HG02763 (cell line): ENCODE measurements at regions not wholly inside any gene's neighbourhood (a gene's known extent, or its start where the extent isn't known, plus 50 kb on each side); places are given as distances from the start of the nearest gene placed in this dataset.
"Not testable (repeated sequence)": the region's sequence is repeated elsewhere in the genome, so short reads cannot be mapped to it uniquely, and the experiment has no call there.

ENCODE experiments used
- ATAC-seq: cut with Tn5 transposase; IDR thresholded peaks from one replicate; pipeline ENCODE4 v1.9.1; 2021; ENCODE audit warnings: mild to moderate bottlenecking, moderate library complexity; ENCODE audit not compliant: unreplicated experiment

DNA sequence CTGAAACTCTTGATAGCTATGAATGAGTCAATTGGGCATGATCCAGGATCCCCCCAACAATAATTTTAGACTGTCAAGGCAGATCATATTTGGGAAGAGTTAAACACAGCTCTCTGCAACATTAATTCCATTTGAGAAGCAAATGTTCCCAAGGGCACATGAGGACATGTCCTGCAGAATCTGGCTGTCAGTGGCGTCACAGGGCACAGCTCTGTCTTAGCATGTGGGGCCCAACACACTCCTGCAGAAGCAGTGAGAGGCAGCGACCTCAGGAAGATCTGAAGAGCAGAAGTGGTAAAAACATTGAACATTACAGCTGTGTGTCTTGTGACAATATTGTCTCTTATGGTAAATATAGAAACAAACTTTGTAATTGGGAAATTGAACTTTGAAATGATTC, 197.1 kb upstream of the PBX1 start:
- ATAC-seq = no peak

DNA sequence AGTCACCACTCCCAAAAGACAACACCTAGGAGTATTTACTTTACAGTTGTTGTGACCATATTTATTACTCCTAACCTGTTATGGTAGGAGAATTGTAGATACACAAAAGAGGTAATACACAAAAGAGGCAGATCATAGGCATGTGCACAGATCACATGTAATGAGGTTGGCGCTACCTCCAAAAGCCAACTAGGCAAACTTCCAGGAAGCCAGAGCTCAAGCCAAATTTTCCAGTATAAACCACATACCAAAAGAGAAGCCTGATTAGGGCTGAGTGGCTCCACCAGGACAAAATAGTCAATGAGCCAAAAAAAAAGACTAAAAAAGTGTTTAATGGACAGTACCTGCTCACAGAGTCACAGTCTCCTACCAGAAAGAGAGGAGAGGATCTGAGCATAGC, 195.0 kb upstream of the PBX1 start:
- no peak for ATAC-seq

GRCh38 chr1:164366014-164366413, 193.0 kb upstream of the PBX1 start:
- no peak for ATAC-seq

DNA sequence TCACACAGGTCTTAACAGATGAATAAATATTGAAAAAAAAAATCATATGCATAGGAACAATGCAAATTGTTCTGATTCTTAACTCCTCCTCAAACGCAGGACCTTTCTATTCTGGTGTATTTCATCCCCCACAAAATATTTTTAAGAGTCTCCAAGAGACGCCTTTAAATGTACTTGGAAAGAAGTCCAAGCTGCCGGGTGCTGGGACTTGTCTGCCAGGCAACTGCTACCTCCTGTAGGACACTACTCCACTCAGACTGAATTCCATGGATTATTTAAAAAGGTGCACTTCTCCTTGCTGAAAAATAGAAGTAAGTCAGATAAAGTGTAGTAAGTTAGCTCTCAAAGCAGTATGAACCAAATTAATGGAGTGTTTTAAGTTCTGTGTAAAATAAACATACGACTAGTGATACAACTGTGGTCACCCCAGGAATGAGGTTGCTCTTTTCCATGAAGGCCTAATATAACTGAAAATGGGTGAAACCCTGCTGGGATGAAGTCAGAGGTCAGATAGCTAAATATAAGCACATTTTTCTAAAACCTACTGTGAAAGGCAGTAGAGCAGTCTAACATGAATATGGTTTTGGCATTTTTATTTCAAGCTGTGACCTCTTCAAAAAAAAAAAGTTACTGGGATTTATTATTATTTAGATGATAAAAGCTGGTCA, 189.2 kb upstream of the PBX1 start:
- ATAC-seq = no peak

- no peak for ATAC-seq
Measured at GRCh38 chr1:164380893-164381292, 178.1 kb upstream of the PBX1 start.

DNA sequence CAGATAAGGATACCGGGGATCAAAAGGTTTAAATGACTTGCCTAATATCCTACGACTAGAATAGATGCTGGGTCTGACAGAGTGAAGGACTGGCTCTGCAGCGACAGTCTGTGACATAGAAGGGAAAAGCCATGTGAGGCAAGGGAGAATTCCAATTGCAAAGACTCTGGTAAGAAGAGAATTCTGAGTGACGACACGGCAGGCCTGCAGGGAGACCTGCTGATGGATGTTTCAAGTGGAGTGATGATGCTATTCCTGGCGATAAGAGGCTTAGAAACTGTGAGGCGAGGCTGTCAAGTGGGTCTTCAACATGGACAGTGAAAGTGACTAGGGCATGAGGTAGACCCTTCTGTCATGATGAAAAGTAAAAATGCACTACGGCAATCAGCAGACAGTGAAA, 176.6 kb upstream of the PBX1 start:
- ATAC-seq = no peak

DNA sequence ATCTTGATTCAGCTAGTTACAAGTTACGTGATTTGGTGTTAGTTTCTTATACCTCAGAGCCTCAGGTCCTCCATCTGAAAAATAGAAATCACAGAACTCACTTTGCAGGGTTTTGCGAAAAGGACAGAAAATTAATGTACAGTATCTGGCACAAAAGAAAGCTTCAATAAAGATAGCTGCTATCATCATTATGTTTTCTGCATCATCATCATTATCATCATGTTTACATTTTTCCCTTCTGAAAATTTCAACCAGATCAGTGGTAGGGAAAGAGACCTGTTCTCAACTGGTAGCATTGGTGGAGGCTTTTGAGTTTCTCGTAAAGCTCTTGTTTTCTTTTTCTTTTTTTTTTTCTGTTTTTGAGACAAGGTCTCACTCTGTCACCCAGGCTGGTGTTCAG, 174.7 kb upstream of the PBX1 start:
- ATAC-seq = no peak

DNA sequence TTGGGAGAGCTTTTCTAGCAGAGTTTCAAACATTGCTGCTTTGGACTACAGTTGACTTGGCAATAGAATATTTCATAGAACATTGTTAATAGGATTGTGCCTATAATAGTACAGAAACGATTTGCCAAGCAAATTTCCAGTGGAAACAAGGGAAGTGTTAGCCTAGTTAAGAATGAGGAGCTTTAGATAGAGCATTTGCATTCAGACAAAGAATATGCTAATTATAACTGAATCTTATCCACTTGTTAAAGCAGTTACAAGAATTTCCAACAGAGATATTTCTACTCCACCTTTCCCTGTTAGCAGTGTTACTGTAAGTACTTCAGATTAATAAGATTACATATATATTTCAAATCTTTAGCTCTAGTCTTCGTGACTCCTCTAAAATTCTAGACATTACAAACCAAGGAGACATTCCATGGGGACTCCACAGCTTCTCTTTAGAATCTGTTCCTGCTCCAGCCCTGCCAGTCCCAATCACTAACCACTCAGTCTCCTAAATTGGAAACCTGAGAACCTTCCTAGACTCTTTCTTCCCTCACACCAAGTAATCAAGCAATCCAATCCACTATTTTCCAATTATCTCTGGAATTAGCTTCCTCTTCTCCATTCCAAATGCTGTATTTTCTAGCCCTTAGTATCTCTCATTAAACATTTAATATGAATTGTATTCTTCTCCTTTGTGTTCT, 141.8 kb upstream of the PBX1 start:
- no peak for ATAC-seq

DNA sequence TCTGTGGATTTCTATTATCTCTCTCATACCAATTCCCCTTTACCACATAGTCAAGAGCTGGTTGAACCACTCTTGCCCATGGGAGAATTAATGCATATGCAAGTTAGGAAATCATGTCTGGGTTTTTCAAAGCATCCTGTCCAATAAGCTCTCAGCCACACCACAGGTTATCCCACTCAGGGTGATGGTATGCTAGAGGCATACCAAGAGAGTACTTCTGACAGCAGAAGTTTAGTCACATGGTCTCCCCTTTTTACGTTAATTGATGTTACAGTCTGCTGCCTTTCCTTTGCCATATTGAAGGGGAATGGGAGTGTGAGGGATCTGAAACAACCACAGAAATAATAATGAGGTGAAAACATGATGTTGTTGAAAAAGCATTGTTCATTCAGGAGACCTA, 135.8 kb upstream of the PBX1 start:
- no peak for ATAC-seq

DNA sequence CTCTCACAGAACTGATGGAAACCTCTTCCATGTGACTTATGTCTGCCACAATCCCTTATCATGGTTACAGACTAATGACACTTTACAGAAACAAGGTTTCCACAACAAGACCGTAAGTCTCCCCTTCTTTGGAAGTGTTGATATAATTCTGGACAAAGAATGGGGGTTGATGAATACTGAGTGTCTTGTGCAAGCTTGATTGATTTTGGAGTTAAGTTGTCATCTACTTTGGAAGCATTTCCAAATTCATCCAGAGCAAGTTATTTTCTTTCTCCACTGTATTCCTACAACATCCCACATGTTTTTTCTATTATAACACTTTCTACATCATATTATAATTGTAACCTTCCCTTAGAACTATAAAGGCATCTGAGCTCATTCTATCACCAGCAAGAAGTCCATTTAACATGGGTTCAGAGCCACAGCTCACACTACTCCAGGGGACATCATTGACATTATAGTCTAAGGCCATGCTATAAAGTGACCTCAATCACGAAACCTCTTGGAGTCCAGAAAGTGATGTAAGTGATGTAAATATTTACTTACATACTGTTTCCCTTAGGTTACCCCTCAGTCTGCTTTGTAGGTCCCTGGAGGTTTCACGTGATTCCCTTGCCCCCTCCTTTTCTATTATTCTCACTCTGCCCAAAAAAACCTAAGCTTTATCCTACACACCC, 125.7 kb upstream of the PBX1 start:
- ATAC-seq = no peak

- ATAC-seq = no peak
Measured at GRCh38 chr1:164433818-164434170, 125.2 kb upstream of the PBX1 start.

- ATAC-seq = no peak
Measured at GRCh38 chr1:164440232-164440631, 118.8 kb upstream of the PBX1 start.

- no peak for ATAC-seq
Measured at GRCh38 chr1:164443166-164443565, 115.8 kb upstream of the PBX1 start.

GRCh38 chr1:164443836-164444235, 115.1 kb upstream of the PBX1 start:
- ATAC-seq = no peak

DNA sequence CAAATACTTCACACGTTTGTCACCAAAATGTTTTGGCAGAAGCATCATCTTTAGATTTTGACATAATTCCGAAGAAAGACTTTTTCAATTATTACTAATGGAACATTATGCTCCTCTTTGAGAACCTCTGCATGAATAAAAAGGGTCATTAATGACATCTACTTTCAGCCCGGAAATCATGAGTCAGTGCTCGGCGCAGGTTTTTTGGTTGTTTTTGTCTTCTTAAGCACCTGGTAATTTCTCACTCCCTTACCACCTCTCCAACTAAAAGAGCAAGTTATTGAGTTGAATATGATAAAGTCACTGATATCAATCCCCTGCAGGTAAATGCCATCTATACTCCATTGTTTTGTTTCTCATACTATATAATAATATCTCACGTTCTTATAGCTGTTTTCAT, 113.0 kb upstream of the PBX1 start:
- no peak for ATAC-seq

GRCh38 chr1:164452549-164452948, 106.4 kb upstream of the PBX1 start:
- ATAC-seq = no peak

DNA sequence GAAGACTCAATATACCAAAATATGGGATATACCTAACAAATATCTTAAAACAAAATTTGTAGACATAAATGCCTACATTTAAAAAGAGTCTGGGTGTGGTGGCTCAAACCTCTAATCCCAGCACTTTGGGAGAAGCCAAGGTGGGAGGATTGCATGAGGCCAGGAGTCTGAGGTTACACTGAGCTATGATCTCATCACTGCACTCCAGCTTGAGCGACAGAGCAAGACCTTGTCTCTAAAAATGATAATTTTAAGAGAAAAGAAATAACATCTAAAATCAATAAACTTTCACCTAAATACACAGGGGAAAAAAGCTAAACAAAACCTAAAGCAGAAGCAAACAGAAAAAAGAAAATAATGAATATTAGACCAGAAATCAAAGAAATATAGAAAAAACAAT, 102.7 kb upstream of the PBX1 start:
- ATAC-seq = no peak

GRCh38 chr1:164459176-164459575, 99.8 kb upstream of the PBX1 start:
- not testable (repeated sequence) for ATAC-seq

DNA sequence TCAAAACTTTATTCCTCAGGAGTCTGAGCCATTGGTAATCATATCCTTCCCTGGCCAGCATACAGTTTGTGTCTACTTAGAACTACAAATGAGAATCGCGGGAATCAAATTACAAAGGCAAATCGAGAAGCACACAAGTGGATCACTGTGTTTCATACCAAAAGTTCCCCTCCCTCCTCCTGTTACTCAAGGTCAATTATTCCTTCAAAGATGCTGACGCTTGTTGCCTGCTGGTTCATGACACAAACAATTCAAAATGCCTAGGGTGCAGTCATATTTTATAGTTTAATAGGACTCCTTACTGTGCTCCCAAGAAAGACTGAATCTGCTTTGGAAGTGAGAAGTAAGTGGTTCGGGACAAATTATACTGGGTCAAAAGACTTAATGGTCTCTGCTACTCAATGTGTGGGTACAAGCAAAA, 93.0 kb upstream of the PBX1 start:
- ATAC-seq = no peak

DNA sequence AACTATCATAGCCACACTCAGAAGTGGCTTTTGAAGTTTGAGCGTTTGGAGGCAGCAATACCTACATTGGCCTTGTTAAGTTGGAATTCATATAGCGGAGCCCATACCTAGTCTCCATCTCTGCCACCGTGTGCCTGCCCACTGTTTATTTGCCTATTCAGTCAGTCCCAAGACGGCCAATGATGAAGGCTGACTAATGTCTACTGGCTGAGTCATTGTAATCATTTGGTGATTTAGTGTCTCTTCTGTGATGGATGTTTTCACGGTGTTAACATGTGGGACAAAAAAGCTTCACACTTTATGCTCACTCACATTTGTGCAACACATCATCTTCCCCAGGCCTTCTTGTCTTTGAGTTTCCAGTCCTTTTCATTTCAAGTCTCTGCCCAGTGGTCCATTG, 92.6 kb upstream of the PBX1 start:
- no peak for ATAC-seq

DNA sequence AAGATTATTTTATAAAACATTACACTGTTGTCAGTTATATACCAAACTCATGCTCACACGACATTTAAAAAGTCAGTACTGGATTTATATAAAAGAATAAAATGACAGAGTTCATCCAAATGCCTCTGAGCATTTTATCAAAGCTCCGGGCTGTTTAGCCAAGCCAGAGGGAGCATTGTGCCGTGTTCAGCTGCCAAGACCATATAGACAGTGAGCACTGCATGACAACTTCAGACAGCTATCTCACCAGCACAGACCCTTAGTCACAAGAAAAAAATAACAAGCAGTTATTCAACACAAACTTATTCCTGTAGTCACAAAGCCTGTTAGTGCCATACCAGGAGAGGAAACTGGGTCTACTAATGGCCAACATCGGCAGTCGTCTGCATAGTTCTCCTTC, 88.0 kb upstream of the PBX1 start:
- no peak for ATAC-seq

DNA sequence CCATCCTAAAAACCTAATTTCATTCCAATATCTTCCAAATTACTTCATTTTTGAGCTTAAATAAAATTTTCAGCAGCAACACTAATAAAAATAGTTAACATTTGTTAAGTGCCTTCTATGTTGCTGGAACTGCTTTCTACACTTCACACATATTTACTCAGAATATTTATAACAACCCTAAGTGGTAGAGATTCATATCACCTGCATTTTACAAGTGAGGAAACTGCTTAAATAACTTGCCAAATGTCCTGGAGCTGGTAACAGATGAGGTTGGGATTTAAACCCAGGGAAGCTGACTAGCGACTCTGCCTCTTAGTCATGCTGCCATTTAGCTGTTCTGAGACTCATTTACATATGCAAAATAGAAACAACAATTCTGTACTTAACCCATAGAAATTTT, 86.1 kb upstream of the PBX1 start:
- no peak for ATAC-seq
